ENCODE measurements at regions not wholly inside any gene's neighbourhood (a gene's known extent, or its start where the extent isn't known, plus 50 kb on each side); places are given as distances from the start of the nearest gene placed in this dataset.

DNA sequence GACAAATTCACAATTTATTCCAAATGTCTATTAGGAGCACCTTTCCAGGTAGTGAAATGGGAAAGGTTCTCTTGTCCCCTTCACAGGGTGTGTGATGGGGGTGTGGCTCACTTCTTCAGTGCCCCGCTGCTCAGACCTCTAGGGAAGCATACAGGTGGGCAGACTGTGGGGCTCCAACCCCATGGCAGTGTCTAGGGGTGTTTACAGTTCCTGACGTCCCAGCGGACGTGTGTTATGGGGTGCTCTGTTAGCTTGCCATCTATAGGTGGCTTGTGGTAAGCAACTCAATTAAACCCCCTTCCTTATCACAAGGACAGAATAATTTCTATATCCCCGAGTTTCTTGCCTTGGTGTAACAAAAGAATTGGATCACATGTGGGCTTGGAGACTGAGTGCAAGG, 67.4 kb upstream of the SPINK5 start:
- no peaks in the 10 kb centered on the region for H3K27me3 ChIP-seq (replicated peaks in 1 of 7)
- 76 to 86% (median 82%) methylated on average over 4 to 5 of the region's 5 CpGs for WGBS, 5 donors
- DNase-seq = no peak
- H3K27ac ChIP-seq = no peak overlapping the region
- intact Hi-C loops (cut with DNase I; ENCODE audit: low total_unique reads) = no loop called here
- no peaks in the 10 kb centered on the region for H3K36me3 ChIP-seq
- H3K9me3 ChIP-seq = peaks cover 0 to 27% (median 16%) of the 10 kb centered on the region in 8 donors
- H3K4me1 ChIP-seq = no peaks in the 10 kb centered on the region
- no peak overlapping the region for H3K4me3 ChIP-seq
- TF ChIP-seq, protein P1, sequence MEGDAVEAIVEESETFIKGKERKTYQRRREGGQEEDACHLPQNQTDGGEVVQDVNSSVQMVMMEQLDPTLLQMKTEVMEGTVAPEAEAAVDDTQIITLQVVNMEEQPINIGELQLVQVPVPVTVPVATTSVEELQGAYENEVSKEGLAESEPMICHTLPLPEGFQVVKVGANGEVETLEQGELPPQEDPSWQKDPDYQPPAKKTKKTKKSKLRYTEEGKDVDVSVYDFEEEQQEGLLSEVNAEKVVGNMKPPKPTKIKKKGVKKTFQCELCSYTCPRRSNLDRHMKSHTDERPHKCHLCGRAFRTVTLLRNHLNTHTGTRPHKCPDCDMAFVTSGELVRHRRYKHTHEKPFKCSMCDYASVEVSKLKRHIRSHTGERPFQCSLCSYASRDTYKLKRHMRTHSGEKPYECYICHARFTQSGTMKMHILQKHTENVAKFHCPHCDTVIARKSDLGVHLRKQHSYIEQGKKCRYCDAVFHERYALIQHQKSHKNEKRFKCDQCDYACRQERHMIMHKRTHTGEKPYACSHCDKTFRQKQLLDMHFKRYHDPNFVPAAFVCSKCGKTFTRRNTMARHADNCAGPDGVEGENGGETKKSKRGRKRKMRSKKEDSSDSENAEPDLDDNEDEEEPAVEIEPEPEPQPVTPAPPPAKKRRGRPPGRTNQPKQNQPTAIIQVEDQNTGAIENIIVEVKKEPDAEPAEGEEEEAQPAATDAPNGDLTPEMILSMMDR (IDR thresholded peaks at IDR 0.05 in 8 of 11, conservative IDR thresholded peaks at IDR 0.05 in 3 of 11) = no peak
- TF ChIP-seq POLR2A (IDR thresholded peaks at IDR 0.05) (no peak), POLR2AphosphoS5 (IDR thresholded peaks at IDR 0.05) (no peak)

DNA sequence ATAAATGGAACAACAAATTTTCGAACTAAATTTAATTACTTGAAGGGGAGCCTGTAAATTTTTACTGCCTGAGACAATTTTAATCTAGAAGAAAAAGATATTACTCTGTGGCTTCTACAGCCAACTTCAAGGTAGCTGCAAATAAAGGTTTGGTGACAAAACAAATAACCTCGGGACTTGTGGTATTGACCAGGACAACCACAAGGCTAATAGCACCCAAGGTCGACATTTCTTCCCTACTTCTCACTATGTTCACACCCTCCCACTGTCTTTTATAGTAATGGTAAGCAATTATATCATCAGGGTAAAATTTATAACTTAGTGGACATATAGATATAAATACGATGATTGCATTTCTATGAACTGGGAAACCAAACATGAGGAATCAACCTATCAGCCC, 67.9 kb upstream of the SPINK5 start:
- WGBS, 5 donors = 75 to 88% (median 80%) methylated on average over 4 of the region's 4 CpGs
- TF ChIP-seq, protein P1 (IDR thresholded peaks at IDR 0.05 in 8 of 11, conservative IDR thresholded peaks at IDR 0.05 in 3 of 11) = no peak
- TF ChIP-seq POLR2AphosphoS5 (IDR thresholded peaks at IDR 0.05) (no peak), POLR2A (IDR thresholded peaks at IDR 0.05) (no peak)
- intact Hi-C loops (cut with DNase I; ENCODE audit: low total_unique reads) = no loop called here
- Histone ChIP-seq H3K4me1 (no peaks in the 10 kb centered on the region), H3K9me3 (peaks cover 0 to 22% (median 10%) of the 10 kb centered on the region in 8 donors), H3K27ac (no peak overlapping the region), H3K4me3 (no peak overlapping the region), H3K36me3 (no peaks in the 10 kb centered on the region), H3K27me3 (replicated peaks in 1 of 7) (no peaks in the 10 kb centered on the region)
- DNase-seq = no peak

DNA sequence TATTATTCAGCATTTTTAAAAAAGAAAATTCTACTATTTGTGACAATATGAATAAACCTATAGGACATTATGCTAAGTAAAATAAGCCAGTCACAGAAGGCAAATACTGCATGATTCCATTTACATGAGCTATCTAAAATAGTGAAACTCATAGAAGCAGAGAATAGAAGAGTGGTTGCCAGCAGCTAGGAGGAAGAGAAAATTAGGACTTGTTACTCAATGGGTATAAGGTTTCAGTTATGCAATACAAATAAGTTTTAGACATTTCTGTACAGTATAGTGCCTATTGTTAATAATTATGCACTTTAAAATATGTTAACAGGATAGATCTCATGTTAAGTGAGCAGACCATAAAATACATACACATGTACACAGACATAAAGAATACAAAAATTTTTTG, 73.8 kb upstream of the SPINK5 start:
- Histone ChIP-seq H3K27me3 (replicated peaks in 1 of 7) (no peaks in the 10 kb centered on the region), H3K4me1 (no peaks in the 10 kb centered on the region), H3K9me3 (no peaks in the 10 kb centered on the region), H3K4me3 (no peak overlapping the region), H3K36me3 (no peaks in the 10 kb centered on the region), H3K27ac (no peak overlapping the region)
- no peak for TF ChIP-seq POLR2AphosphoS5 (IDR thresholded peaks at IDR 0.05)
- TF ChIP-seq, protein P1 (IDR thresholded peaks at IDR 0.05 in 8 of 11, conservative IDR thresholded peaks at IDR 0.05 in 3 of 11) = no peak
- no peak for TF ChIP-seq POLR2A (IDR thresholded peaks at IDR 0.05)
- DNase-seq = no peak
- intact Hi-C loops (cut with DNase I; ENCODE audit: low total_unique reads) = no loop called here

DNA sequence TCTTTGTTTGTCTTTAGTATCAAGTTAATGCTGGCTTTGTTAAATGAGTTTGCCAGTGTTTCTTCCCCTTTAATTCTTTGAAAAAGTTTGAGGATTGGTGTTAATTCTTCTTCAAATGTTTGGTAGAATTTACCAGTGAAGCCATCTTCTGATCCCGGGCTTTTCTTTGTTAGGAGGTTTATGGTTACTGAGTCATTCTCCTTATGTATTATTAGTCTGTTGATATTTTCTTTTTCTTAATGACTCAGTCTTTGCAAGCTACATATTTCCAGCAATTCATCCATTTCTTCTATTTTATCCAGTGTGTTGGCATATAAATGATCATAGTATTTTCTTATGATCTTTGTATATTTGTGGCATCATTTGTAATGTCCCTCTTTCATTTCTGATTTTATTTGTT, 74.5 kb upstream of the SPINK5 start:
- DNase-seq = no peak
- 80 to 91% (median 81%) methylated on average over 1 of the region's 1 CpG for WGBS, 5 donors
- no peaks in the 10 kb centered on the region for H3K9me3 ChIP-seq
- H3K4me3 ChIP-seq = no peak overlapping the region
- TF ChIP-seq POLR2AphosphoS5 (IDR thresholded peaks at IDR 0.05) = no peak
- no peak for TF ChIP-seq POLR2A (IDR thresholded peaks at IDR 0.05)
- TF ChIP-seq, protein P1 (IDR thresholded peaks at IDR 0.05 in 8 of 11, conservative IDR thresholded peaks at IDR 0.05 in 3 of 11) = no peak
- no peaks in the 10 kb centered on the region for H3K36me3 ChIP-seq
- H3K27ac ChIP-seq = no peak overlapping the region
- H3K27me3 ChIP-seq (replicated peaks in 1 of 7) = no peaks in the 10 kb centered on the region
- intact Hi-C loops (cut with DNase I; ENCODE audit: low total_unique reads) = no loop called here
- no peaks in the 10 kb centered on the region for H3K4me1 ChIP-seq
